Prostate gland (tissue), 2 donors: ENCODE measurements at regions not wholly inside any gene's neighbourhood (a gene's known extent, or its start where the extent isn't known, plus 50 kb on each side); places are given as distances from the start of the nearest gene placed in this dataset.

ENCODE experiments used
- DNase-seq: peaks from one replicate; pipeline ENCODE4 v3.0.0-alpha.2; 2019; ENCODE audit warnings: low spot score
- H3K27ac ChIP-seq, 2 donors: fragments of 200-600 bp; sonication (generic); 2 replicates each; pipeline ENCODE4 v1.5.1; 2017 to 2019
- H3K27me3 ChIP-seq: fragments of 200-600 bp; sonication (generic); replicated peaks from 2 replicates; pipeline ENCODE4 v1.5.1; 2019; ENCODE audit not compliant: insufficient read depth
- H3K36me3 ChIP-seq, 2 donors: fragments of 200-600 bp; sonication (generic); 1 replicate in 1 of 2; 2 replicates in 1 of 2; pipeline versions ENCODE4 v1.5.1 to v1.8.1; 2017 to 2019
- H3K4me1 ChIP-seq: fragments of 200-600 bp; sonication (generic); replicated peaks from 2 replicates; pipeline ENCODE4 v1.5.1; 2019
- H3K4me3 ChIP-seq, 2 donors: fragments of 200-600 bp; sonication (generic); 2 replicates each; pipeline ENCODE4 v1.5.1; 2017 to 2019
- H3K9me3 ChIP-seq: fragments of 200-600 bp; sonication (generic); 2 replicates; pipeline ENCODE4 v1.5.1; 2017
- POLR2A ChIP-seq: fragments of 450-650 bp; IDR thresholded peaks from one replicate; pipeline ENCODE4 v1.6.1; 2016; ENCODE audit warnings: antibody characterized with exemption, mild to moderate bottlenecking
- POLR2AphosphoS5 ChIP-seq: sonication (generic); formaldehyde crosslinking; IDR thresholded peaks from one replicate; pipeline ENCODE4 v1.6.1; 2017; ENCODE audit warnings: antibody characterized with exemption
- WGBS: methylation state at CpG from one replicate; pipeline ENCODE4 v1.1.5; 2018; 5-methylcytosine and 5-hydroxymethylcytosine counted together
- intact Hi-C: fragments of 100-400 bp; cut with DNase I; formaldehyde crosslinking; loops from one replicate; pipeline ENCODE4 v1.14.2; 2022
- TF ChIP-seq, protein P1 (sequence below), 4 experiments: fragments of 200-600 bp in 2 of 4; fragments of 450-650 bp in 2 of 4; sonication (generic) in 2 of 4; IDR thresholded peaks; 1 replicate in 3 of 4; 2 replicates in 1 of 4; pipeline ENCODE4 v1.5.1; 2016 to 2019; ENCODE audit warnings: antibody characterized with exemption in 4 of 4, mild to moderate bottlenecking in 2 of 4, moderate library complexity in 2 of 4

DNA sequence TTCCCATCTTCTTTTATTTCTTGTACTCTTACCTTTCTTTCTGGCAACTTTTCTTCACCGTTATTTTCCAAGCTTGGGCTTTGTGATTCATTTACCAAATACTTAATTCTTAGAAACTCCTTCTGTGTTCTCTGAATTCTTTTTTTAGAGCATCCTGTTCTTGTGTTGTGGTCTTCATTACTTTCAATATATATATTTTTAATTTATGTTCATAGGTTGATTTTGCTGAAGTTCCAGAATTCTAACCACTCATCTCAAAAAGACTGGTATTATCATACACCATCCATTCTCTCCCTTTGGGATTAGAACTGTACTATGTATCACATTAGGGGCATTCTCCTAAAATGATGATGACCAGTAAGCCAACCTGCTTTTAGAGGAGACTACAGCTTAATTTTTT, 362.3 kb upstream of the CBLB start:
- H3K27ac ChIP-seq: no peak overlapping the region
- no peak overlapping the region for H3K4me3 ChIP-seq
- TF ChIP-seq POLR2AphosphoS5 (no peak), POLR2A (no peak)
- TF ChIP-seq, protein P1, sequence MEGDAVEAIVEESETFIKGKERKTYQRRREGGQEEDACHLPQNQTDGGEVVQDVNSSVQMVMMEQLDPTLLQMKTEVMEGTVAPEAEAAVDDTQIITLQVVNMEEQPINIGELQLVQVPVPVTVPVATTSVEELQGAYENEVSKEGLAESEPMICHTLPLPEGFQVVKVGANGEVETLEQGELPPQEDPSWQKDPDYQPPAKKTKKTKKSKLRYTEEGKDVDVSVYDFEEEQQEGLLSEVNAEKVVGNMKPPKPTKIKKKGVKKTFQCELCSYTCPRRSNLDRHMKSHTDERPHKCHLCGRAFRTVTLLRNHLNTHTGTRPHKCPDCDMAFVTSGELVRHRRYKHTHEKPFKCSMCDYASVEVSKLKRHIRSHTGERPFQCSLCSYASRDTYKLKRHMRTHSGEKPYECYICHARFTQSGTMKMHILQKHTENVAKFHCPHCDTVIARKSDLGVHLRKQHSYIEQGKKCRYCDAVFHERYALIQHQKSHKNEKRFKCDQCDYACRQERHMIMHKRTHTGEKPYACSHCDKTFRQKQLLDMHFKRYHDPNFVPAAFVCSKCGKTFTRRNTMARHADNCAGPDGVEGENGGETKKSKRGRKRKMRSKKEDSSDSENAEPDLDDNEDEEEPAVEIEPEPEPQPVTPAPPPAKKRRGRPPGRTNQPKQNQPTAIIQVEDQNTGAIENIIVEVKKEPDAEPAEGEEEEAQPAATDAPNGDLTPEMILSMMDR (IDR thresholded peaks at IDR 0.05): no peak
- no peaks in the 10 kb centered on the region for H3K9me3 ChIP-seq
- H3K36me3 ChIP-seq: no peaks in the 10 kb centered on the region
- WGBS: 91% methylated on average over 1 of the region's 1 CpG
- no peak for DNase-seq
- no peaks in the 10 kb centered on the region for H3K27me3 ChIP-seq
- no peaks in the 10 kb centered on the region for H3K4me1 ChIP-seq
- intact Hi-C loops: no loop called here

DNA sequence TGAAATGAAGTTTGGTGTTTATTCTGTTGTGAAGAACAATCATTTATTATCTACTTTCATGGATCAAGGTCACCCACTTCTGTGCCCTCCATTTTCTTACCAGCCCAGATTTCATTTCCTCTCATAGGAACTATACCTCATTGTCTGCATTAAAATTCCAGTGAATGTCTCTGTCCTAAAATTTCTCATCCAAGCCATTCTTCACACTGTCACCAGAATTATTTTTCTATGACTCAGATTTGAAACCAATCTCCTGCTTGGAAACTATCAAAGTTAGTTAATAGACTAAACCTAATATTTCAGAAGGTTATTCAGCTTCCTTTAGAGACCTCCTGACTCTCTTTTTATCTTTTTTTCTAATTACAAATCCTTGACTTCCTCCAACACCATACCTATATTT, 364.1 kb upstream of the CBLB start:
- H3K9me3 ChIP-seq: no peaks in the 10 kb centered on the region
- H3K27ac ChIP-seq: no peak overlapping the region
- DNase-seq: no peak

DNA sequence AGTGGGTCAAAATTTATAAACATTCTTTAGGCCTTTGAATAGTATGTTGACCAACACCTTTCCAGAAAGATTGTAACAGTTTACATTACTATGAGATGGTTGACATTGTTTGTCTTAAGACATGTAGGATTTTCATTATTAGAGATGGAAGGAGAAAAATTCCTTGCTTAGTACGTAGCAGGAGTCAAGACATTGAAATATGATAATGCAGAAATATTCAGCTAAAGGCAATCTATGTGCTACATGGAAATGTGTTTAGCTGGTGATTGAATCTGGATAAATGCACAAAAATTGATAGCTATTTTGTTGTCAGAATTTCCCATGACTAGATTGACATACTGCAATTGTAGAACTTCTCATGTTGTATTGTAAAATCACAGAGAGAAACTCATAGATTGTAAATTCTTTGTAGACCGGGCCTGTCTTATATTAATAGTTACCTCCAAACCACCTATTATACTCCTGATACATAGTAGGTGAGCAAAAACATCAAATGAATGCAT, 370.4 kb upstream of the CBLB start:
- Histone ChIP-seq H3K9me3 (no peaks in the 10 kb centered on the region), H3K27ac (no peak overlapping the region), H3K4me1 (no peaks in the 10 kb centered on the region), H3K4me3 (no peak overlapping the region), H3K36me3 (no peaks in the 10 kb centered on the region), H3K27me3 (no peaks in the 10 kb centered on the region)
- no peak for DNase-seq
- intact Hi-C loops: no loop called here
- WGBS: 96% methylated on average over 2 of the region's 2 CpGs
- TF ChIP-seq, protein P1 (IDR thresholded peaks at IDR 0.05): no peak
- TF ChIP-seq POLR2A (no peak), POLR2AphosphoS5 (no peak)

More for the DNA sequence above, 364.1 kb upstream of the CBLB start:
- no peaks in the 10 kb centered on the region for H3K36me3 ChIP-seq
- intact Hi-C loops: no loop called here
- no peaks in the 10 kb centered on the region for H3K27me3 ChIP-seq
- TF ChIP-seq, protein P1 (IDR thresholded peaks at IDR 0.05): no peak
- TF ChIP-seq POLR2A: no peak
- TF ChIP-seq POLR2AphosphoS5: no peak
- no peaks in the 10 kb centered on the region for H3K4me1 ChIP-seq
- no peak overlapping the region for H3K4me3 ChIP-seq

DNA sequence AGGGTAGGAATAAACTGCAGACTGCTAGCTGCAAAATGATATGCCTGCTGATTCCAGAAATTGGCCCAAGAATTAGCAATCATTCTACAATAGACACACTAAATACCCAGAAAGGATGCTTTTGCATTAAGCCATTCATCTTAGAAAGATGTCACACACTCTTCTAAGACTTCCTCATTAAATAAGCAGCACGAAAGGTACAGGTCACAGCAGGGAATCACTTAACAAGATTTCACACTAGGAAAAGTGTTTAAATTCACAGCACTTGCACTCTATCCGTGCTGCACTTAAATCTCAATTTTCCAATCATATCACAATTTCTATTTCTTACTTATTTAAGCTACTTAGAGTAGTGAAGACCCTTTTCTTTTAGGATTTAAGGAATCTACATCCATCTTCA, 372.8 kb upstream of the CBLB start:
- no peak for DNase-seq
- Histone ChIP-seq H3K27ac (no peak overlapping the region), H3K4me3 (no peak overlapping the region), H3K9me3 (no peaks in the 10 kb centered on the region), H3K27me3 (no peaks in the 10 kb centered on the region), H3K36me3 (no peaks in the 10 kb centered on the region), H3K4me1 (no peaks in the 10 kb centered on the region)
- TF ChIP-seq POLR2AphosphoS5 (no peak), POLR2A (no peak)
- TF ChIP-seq, protein P1 (IDR thresholded peaks at IDR 0.05): no peak
- WGBS: 75% methylated on average over 2 of the region's 2 CpGs
- intact Hi-C loops: no loop called here

DNA sequence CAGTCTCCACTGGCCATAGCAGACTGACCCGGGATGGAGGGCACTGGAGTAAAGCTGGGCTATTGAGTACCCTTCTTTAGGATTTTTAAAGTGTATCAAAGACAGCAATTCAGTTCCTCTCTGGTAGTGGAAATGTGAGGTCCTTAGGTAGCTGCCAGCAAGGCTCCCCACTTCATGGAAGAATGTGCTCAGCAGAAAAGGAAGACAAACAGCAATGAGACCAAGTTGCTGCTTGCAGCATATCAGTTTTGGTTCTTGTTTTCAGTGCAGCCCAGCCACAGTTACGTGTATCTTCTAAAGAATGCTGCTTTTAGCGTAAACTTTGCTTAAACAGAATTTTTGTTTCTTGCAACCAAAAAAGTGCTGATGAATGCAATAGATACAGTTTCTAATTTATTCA, 374.0 kb upstream of the CBLB start:
- TF ChIP-seq POLR2AphosphoS5: no peak
- no peak for TF ChIP-seq POLR2A
- TF ChIP-seq, protein P1 (IDR thresholded peaks at IDR 0.05): no peak
- no peaks in the 10 kb centered on the region for H3K36me3 ChIP-seq
- no peaks in the 10 kb centered on the region for H3K4me1 ChIP-seq
- WGBS: 86% methylated on average over 3 of the region's 3 CpGs
- H3K4me3 ChIP-seq: no peak overlapping the region
- no peaks in the 10 kb centered on the region for H3K9me3 ChIP-seq
- no peaks in the 10 kb centered on the region for H3K27me3 ChIP-seq
- intact Hi-C loops: no loop called here
- no peak for DNase-seq
- H3K27ac ChIP-seq: no peak overlapping the region
